HepG2 (cell line): ENCODE measurements at regions not wholly inside any gene's neighbourhood (a gene's known extent, or its start where the extent isn't known, plus 50 kb on each side); places are given as distances from the start of the nearest gene placed in this dataset.
"Not testable (repeated sequence)": the region's sequence is repeated elsewhere in the genome, so short reads cannot be mapped to it uniquely, and the experiment has no call there.

Experiments
- ATAC-seq: fragments of 200-7000 bp; cut with Tn5 transposase; 3 replicates; pipeline ENCODE4 v1.9.1; 2020; ENCODE audit warnings: mild to moderate bottlenecking, moderate library complexity
- BruUV-seq: library from RNA; stranded (reverse); fragments of 400-500 nt; replicated peaks from 2 replicates; lab custom pipeline; 2021; lab: Mats Ljungman, UMichigan
- CTCF ChIA-PET: fragments of 300-600 bp; formaldehyde crosslinking; extraction: SDS; loops from one replicate; lab custom pipeline; 2021; ENCODE audit warnings: low total read pairs, inconsistent platforms, low intra/inter-chr PET ratio; lab: Yijun Ruan, JAX
- POLR2A ChIA-PET: fragments of 350-600 bp; sonication (Branson Sonifier 250); formaldehyde crosslinking; loops from one replicate; lab custom pipeline; 2020; ENCODE audit warnings: antibody characterized with exemption, inconsistent platforms; lab: Yijun Ruan, JAX
- DNase-seq: peaks from one replicate; pipeline ENCODE4 v3.0.0-alpha.2; 2015; ENCODE audit warnings: low spot score
- FAIRE-seq: peaks from 3 replicates; lab custom pipeline; 2011; peaks lifted over from hg19 to GRCh38; lab: Jason Lieb, UNC
- H2AFZ ChIP-seq: one replicate; pipeline ENCODE4 v1.6.1; 2011; ENCODE audit warnings: low read length, inconsistent platforms
- H3K27ac ChIP-seq: fragments of 300-600 bp; 3 replicates; pipeline ENCODE4 v1.8.0; 2011; ENCODE audit warnings: mixed run types, mild to moderate bottlenecking, mixed read lengths, low read length, inconsistent platforms; ENCODE audit not compliant: insufficient read depth; ENCODE audit errors: extremely low read length
- H3K27me3 ChIP-seq, 2 experiments: fragments of 200-600 bp in 1 of 2; 2 replicates in 1 of 2; 3 replicates in 1 of 2; pipeline versions ENCODE4 v1.6.0 to v1.8.0; 2011; ENCODE audit warnings: low read length in 2 of 2, mild to moderate bottlenecking in 2 of 2, moderate library complexity in 2 of 2, inconsistent platforms in 1 of 2; ENCODE audit not compliant: insufficient read depth in 2 of 2, control insufficient read depth in 1 of 2
- H3K36me3 ChIP-seq, 2 experiments: fragments of 200-600 bp in 1 of 2; replicated peaks in 1 of 2; 2 replicates in 1 of 2; 3 replicates in 1 of 2; pipeline versions ENCODE4 v1.5.1 to v1.8.0; 2011; ENCODE audit warnings: low read length in 2 of 2, inconsistent platforms in 1 of 2; ENCODE audit not compliant: insufficient read depth in 2 of 2, control insufficient read depth in 1 of 2
- H3K4me1 ChIP-seq: 2 replicates; pipeline ENCODE4 v1.5.1; 2012; ENCODE audit warnings: low read length, inconsistent platforms; ENCODE audit not compliant: insufficient read depth
- H3K4me2 ChIP-seq: 2 replicates; pipeline ENCODE4 v1.6.0; 2011; ENCODE audit warnings: low read depth, low read length, inconsistent platforms
- H3K4me3 ChIP-seq, 3 experiments: fragments of 200-600 bp in 1 of 3; sonication (generic), shearing (Covaris generic) in 1 of 3; replicated peaks in 1 of 3; 2 replicates each; pipeline ENCODE4 v1.5.1; 2011 to 2016; ENCODE audit warnings: low read length in 3 of 3, inconsistent platforms in 2 of 3, low read depth in 2 of 3, mild to moderate bottlenecking in 2 of 3, control low read depth in 1 of 3, mixed read lengths in 1 of 3; ENCODE audit not compliant: insufficient read depth in 1 of 3
- H3K79me2 ChIP-seq: one replicate; pipeline ENCODE4 v1.6.1; 2011; ENCODE audit warnings: low read length, inconsistent platforms; ENCODE audit not compliant: insufficient read depth
- H3K9ac ChIP-seq: 2 replicates; pipeline ENCODE4 v1.6.0; 2011; ENCODE audit warnings: mild to moderate bottlenecking, low read depth, low read length, inconsistent platforms; ENCODE audit not compliant: insufficient read depth
- H3K9me3 ChIP-seq: 2 replicates; pipeline ENCODE4 v1.5.1; 2012; ENCODE audit warnings: mild to moderate bottlenecking, low read length
- H4K20me1 ChIP-seq: 2 replicates; pipeline ENCODE4 v1.6.0; 2011; ENCODE audit warnings: inconsistent platforms, mild to moderate bottlenecking, low read length, moderate library complexity; ENCODE audit not compliant: insufficient read depth
- KLF11 ChIP-seq: IDR thresholded peaks from 2 replicates; pipeline ENCODE4 v1.6.1; 2016; ENCODE audit warnings: missing compliant biosample characterization
- KLF12 ChIP-seq: sonication (generic); formaldehyde crosslinking; IDR thresholded peaks from 2 replicates; pipeline ENCODE4 v1.4.0; 2020; ENCODE audit warnings: missing genetic modification reagents, borderline replicate concordance
- MBNL3 ChIP-seq: fragments of 250-450 bp; sonication (Bioruptor Pico); conservative IDR thresholded peaks from 2 replicates; pipeline ENCODE4 v1.8.0; 2022; ENCODE audit warnings: mild to moderate bottlenecking, inconsistent platforms
- PHF20 ChIP-seq: sonication (generic); formaldehyde crosslinking; IDR thresholded peaks from 2 replicates; pipeline ENCODE4 v1.5.0; 2020; ENCODE audit warnings: mild to moderate bottlenecking, missing genetic modification reagents
- RFX5 ChIP-seq: IDR thresholded peaks from 2 replicates; pipeline ENCODE4 v1.6.1; 2011; ENCODE audit warnings: low read depth, low read length, improper control_type of control experiment
- RORA ChIP-seq: sonication (generic); formaldehyde crosslinking; IDR thresholded peaks from 2 replicates; pipeline ENCODE4 v1.5.0; 2020; ENCODE audit warnings: mild to moderate bottlenecking, missing genetic modification reagents, moderate library complexity
- THAP7 ChIP-seq: sonication (generic); formaldehyde crosslinking; IDR thresholded peaks from 2 replicates; pipeline ENCODE4 v1.8.1; 2023; ENCODE audit warnings: mild to moderate bottlenecking, missing genetic modification reagents
- THAP8 ChIP-seq: sonication (generic); formaldehyde crosslinking; IDR thresholded peaks from 2 replicates; pipeline ENCODE4 v1.5.1; 2020; ENCODE audit warnings: missing genetic modification reagents, mild to moderate bottlenecking, borderline replicate concordance
- ZNF17 ChIP-seq: sonication (generic); formaldehyde crosslinking; IDR thresholded peaks from 2 replicates; pipeline ENCODE4 v1.5.0; 2020; ENCODE audit warnings: mild to moderate bottlenecking, missing genetic modification reagents
- ZSCAN29 ChIP-seq: sonication (generic); formaldehyde crosslinking; conservative IDR thresholded peaks from 2 replicates; pipeline ENCODE4 v1.4.0; 2020; ENCODE audit warnings: mild to moderate bottlenecking, missing genetic modification reagents
- WGBS: methylation state at CpG from one replicate; pipeline ENCODE4 v1.1.6; 2017; ENCODE audit warnings: low lambda C conversion rate; 5-methylcytosine and 5-hydroxymethylcytosine counted together
- in situ Hi-C: cut with HindIII; loops from 2 replicates; pipeline ENCODE4 v1.10.0; 2017; ENCODE audit warnings: low pct_unique_long_range_greater_than_20kb; ENCODE audit not compliant: extremely low pct_ligation_motif_present
- intact Hi-C: fragments of 100-400 bp; cut with micrococcal nuclease; formaldehyde crosslinking; loops from one replicate; pipeline ENCODE4 v1.10.0; 2022; ENCODE audit not compliant: unreplicated experiment
- TF ChIP-seq, protein P1 (sequence below): sonication (generic); formaldehyde crosslinking; IDR thresholded peaks from 2 replicates; pipeline ENCODE4 v1.5.0; 2020; ENCODE audit warnings: mild to moderate bottlenecking, missing genetic modification reagents, borderline replicate concordance

DNA sequence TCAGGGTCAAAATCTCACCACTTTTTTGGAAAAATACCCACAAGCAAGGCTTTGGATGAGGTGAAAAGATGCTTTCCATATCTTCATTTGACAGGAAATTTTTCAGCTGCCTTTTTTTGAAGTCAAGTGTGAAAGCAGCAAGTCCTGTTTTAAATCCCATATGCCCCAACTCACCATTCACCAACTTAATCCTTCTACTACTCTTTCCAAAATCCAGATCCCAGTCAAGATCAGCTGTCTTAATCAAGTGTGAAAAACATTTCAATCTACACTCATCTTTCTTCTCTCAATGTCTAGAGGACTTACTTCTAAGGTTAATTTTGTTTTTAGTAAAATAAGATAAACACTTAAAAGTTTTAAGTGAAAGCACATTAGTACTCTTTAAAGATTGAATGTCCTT is 128.4 kb upstream of the CEP126 start:
- POLR2A ChIA-PET, result no interaction called here
- intact Hi-C loops (no loop called here), in situ Hi-C loops (no loop called here)
- Histone ChIP-seq H3K9ac (no peak overlapping the region), H3K27ac (no peak overlapping the region), H3K9me3 (no peaks in the 10 kb centered on the region), H2AFZ (no peak overlapping the region), H3K4me1 (no peaks in the 10 kb centered on the region), H3K36me3 (no peaks in the 10 kb centered on the region), H4K20me1 (no peaks in the 10 kb centered on the region), H3K27me3 (no peaks in the 10 kb centered on the region), H3K4me2 (no peak overlapping the region), H3K4me3 (no peak overlapping the region), H3K79me2 (no peaks in the 10 kb centered on the region)
- no peak for FAIRE-seq
- no peak for DNase-seq
- no TSS peak for BruUV-seq
- ATAC-seq, result no peak
- TF ChIP-seq, protein P1, sequence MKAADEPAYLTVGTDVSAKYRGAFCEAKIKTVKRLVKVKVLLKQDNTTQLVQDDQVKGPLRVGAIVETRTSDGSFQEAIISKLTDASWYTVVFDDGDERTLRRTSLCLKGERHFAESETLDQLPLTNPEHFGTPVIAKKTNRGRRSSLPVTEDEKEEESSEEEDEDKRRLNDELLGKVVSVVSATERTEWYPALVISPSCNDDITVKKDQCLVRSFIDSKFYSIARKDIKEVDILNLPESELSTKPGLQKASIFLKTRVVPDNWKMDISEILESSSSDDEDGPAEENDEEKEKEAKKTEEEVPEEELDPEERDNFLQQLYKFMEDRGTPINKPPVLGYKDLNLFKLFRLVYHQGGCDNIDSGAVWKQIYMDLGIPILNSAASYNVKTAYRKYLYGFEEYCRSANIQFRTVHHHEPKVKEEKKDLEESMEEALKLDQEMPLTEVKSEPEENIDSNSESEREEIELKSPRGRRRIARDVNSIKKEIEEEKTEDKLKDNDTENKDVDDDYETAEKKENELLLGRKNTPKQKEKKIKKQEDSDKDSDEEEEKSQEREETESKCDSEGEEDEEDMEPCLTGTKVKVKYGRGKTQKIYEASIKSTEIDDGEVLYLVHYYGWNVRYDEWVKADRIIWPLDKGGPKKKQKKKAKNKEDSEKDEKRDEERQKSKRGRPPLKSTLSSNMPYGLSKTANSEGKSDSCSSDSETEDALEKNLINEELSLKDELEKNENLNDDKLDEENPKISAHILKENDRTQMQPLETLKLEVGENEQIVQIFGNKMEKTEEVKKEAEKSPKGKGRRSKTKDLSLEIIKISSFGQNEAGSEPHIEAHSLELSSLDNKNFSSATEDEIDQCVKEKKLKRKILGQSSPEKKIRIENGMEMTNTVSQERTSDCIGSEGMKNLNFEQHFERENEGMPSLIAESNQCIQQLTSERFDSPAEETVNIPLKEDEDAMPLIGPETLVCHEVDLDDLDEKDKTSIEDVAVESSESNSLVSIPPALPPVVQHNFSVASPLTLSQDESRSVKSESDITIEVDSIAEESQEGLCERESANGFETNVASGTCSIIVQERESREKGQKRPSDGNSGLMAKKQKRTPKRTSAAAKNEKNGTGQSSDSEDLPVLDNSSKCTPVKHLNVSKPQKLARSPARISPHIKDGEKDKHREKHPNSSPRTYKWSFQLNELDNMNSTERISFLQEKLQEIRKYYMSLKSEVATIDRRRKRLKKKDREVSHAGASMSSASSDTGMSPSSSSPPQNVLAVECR, result no peak
- TF ChIP-seq ZSCAN29 (CRISPR knock-in tag) (no peak), ZNF17 (CRISPR knock-in tag) (no peak), MBNL3 (CRISPR knock-in tag) (no peak), PHF20 (CRISPR knock-in tag) (no peak), THAP7 (no peak), THAP8 (no peak), KLF11 (no peak), RORA (CRISPR knock-in tag) (no peak), KLF12 (CRISPR knock-in tag) (no peak), RFX5 (no peak)
- CTCF ChIA-PET, result no interaction called here

DNA sequence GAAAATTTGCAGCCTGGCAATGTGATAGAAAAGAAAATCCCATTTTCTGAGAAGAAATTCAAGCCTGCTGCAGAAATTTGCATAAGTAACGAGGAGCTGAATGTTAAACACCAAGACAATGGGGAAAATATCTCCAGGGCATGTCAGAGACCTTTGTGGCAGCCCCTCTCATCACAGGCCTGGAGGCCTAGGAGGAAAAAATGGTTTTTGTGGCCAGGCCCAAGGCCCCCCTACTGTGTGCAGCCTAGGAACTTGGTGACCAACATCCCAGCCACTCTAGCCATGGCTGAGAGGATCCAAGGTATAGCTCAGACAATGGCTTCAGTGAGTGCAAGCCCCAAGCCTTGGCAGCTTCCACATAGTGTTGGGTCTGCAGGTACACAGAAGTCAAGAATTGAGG is 135.6 kb upstream of the CEP126 start:
- H3K79me2 ChIP-seq, H3K4me1 ChIP-seq, ATAC-seq, H3K27ac ChIP-seq, H4K20me1 ChIP-seq, BruUV-seq, intact Hi-C loops, H3K4me3 ChIP-seq, CTCF ChIA-PET, in situ Hi-C loops, FAIRE-seq, H3K36me3 ChIP-seq, H3K27me3 ChIP-seq, H3K9ac ChIP-seq, POLR2A ChIA-PET, DNase-seq, H2AFZ ChIP-seq, H3K4me2 ChIP-seq: not testable (repeated sequence)
- H3K9me3 ChIP-seq, result peaks cover 19% of the 10 kb centered on the region; the same call in 1 of the 2 replicates
- WGBS, result 0% methylated on average over 1 of the region's 1 CpG
